HG02571 (cell line): ENCODE measurements at regions not wholly inside any gene's neighbourhood (a gene's known extent, or its start where the extent isn't known, plus 50 kb on each side); places are given as distances from the start of the nearest gene placed in this dataset.

Experiments used
- ATAC-seq: cut with Tn5 transposase; IDR thresholded peaks from one replicate; pipeline ENCODE4 v1.9.1; 2021; ENCODE audit warnings: mild to moderate bottlenecking, moderate library complexity; ENCODE audit not compliant: unreplicated experiment

GRCh38 chr4:106687026-106687425, 318.4 kb upstream of the GIMD1 start:
- ATAC-seq: no peak

GRCh38 chr4:106681381-106681921, 312.9 kb upstream of the GIMD1 start:
- no peak for ATAC-seq

- ATAC-seq: no peak
Observed at GRCh38 chr4:106679063-106679462, 310.5 kb upstream of the GIMD1 start.

- ATAC-seq: no peak
Observed at GRCh38 chr4:106677213-106677612, 308.6 kb upstream of the GIMD1 start.

GRCh38 chr4:106676173-106676921, 307.8 kb upstream of the GIMD1 start:
- ATAC-seq: no peak

GRCh38 chr4:106671716-106672115, 303.1 kb upstream of the GIMD1 start:
- ATAC-seq: no peak

- ATAC-seq: no peak
Observed at GRCh38 chr4:106670976-106671375, 302.4 kb upstream of the GIMD1 start.

- no peak for ATAC-seq
Observed at GRCh38 chr4:106659371-106659770, 290.8 kb upstream of the GIMD1 start.

- no peak for ATAC-seq
Observed at GRCh38 chr4:106652095-106652494, 283.5 kb upstream of the GIMD1 start.

GRCh38 chr4:106650701-106651100, 282.1 kb upstream of the GIMD1 start:
- ATAC-seq: no peak

- no peak for ATAC-seq
Observed at GRCh38 chr4:106647451-106647850, 278.9 kb upstream of the GIMD1 start.

- ATAC-seq: no peak
Observed at GRCh38 chr4:106629268-106629625, 260.7 kb upstream of the GIMD1 start.

- no peak for ATAC-seq
Observed at GRCh38 chr4:106628586-106629267, 260.1 kb upstream of the GIMD1 start.

- no peak for ATAC-seq
Observed at GRCh38 chr4:106627051-106627450, 258.5 kb upstream of the GIMD1 start.

GRCh38 chr4:106624671-106625070, 256.1 kb upstream of the GIMD1 start:
- ATAC-seq: no peak

- ATAC-seq: no peak
Observed at GRCh38 chr4:106618956-106619355, 250.4 kb upstream of the GIMD1 start.

- no peak for ATAC-seq
Observed at GRCh38 chr4:106615961-106616360, 247.4 kb upstream of the GIMD1 start.

GRCh38 chr4:106615410-106615945, 246.9 kb upstream of the GIMD1 start:
- ATAC-seq: no peak

GRCh38 chr4:106614441-106614840, 245.9 kb upstream of the GIMD1 start:
- ATAC-seq: no peak

- ATAC-seq: no peak
Observed at GRCh38 chr4:106609917-106610316, 241.3 kb upstream of the GIMD1 start.

- ATAC-seq: no peak
Observed at GRCh38 chr4:106607558-106607957, 239.0 kb upstream of the GIMD1 start.
